H9 (cell line): ENCODE measurements at regions not wholly inside any gene's neighbourhood (a gene's known extent, or its start where the extent isn't known, plus 50 kb on each side); places are given as distances from the start of the nearest gene placed in this dataset.

Source experiments
- DNase-seq: peaks from one replicate; pipeline ENCODE4 v3.0.0-alpha.2; 2017
- H2AFZ ChIP-seq: one replicate; pipeline ENCODE4 v1.6.1; 2013; ENCODE audit warnings: mild to moderate bottlenecking, low read length, control low read depth, moderate library complexity
- H2AK5ac ChIP-seq: 2 replicates; pipeline ENCODE4 v1.6.1; 2013; ENCODE audit warnings: low read length, control low read depth, mixed read lengths; ENCODE audit not compliant: insufficient read length
- H2BK120ac ChIP-seq: one replicate; pipeline ENCODE4 v1.6.1; 2013; ENCODE audit warnings: low read depth, mild to moderate bottlenecking, low read length, control low read depth, inconsistent platforms; ENCODE audit not compliant: poor library complexity, severe bottlenecking
- H2BK12ac ChIP-seq: 2 replicates; pipeline ENCODE4 v1.6.1; 2013; ENCODE audit warnings: low read length, control low read depth, mixed read lengths, low read depth; ENCODE audit not compliant: insufficient read length
- H2BK15ac ChIP-seq: 2 replicates; pipeline ENCODE4 v1.6.1; 2013; ENCODE audit warnings: low read depth, low read length, control low read depth
- H2BK20ac ChIP-seq: one replicate; pipeline ENCODE4 v1.6.1; 2013; ENCODE audit warnings: low read depth, mild to moderate bottlenecking, low read length, control low read depth, inconsistent platforms; ENCODE audit not compliant: poor library complexity, severe bottlenecking
- H2BK5ac ChIP-seq: 2 replicates; pipeline ENCODE4 v1.6.1; 2013; ENCODE audit warnings: low read length, control low read depth, mixed read lengths; ENCODE audit not compliant: insufficient read length
- H3K14ac ChIP-seq: 2 replicates; pipeline ENCODE4 v1.6.1; 2013; ENCODE audit warnings: low read length, control low read depth; ENCODE audit not compliant: insufficient read depth
- H3K18ac ChIP-seq: 2 replicates; pipeline ENCODE4 v1.6.1; 2013; ENCODE audit warnings: low read depth, mild to moderate bottlenecking, mixed read lengths, low read length, control low read depth; ENCODE audit not compliant: insufficient read length
- H3K23ac ChIP-seq: 2 replicates; pipeline ENCODE4 v1.6.1; 2013; ENCODE audit warnings: low read length, control low read depth, mixed read lengths, low read depth; ENCODE audit not compliant: insufficient read length
- H3K23me2 ChIP-seq: 2 replicates; pipeline ENCODE4 v1.6.1; 2013; ENCODE audit warnings: low read depth, mild to moderate bottlenecking, mixed read lengths, low read length, control low read depth; ENCODE audit not compliant: insufficient read length, poor library complexity, severe bottlenecking
- H3K27ac ChIP-seq: 2 replicates; pipeline ENCODE4 v1.5.1; 2013; ENCODE audit warnings: low read length, control low read depth, mixed read lengths, low read depth; ENCODE audit not compliant: insufficient read length
- H3K27me3 ChIP-seq: 2 replicates; pipeline ENCODE4 v1.6.1; 2013; ENCODE audit warnings: low read length, control low read depth, inconsistent platforms; ENCODE audit not compliant: insufficient read depth
- H3K4ac ChIP-seq: 2 replicates; pipeline ENCODE4 v1.6.1; 2013; ENCODE audit warnings: low read depth, mild to moderate bottlenecking, control low read depth, inconsistent platforms, low read length, moderate library complexity
- H3K4me1 ChIP-seq: 2 replicates; pipeline ENCODE4 v1.6.1; 2013; ENCODE audit warnings: low read length, control low read depth, inconsistent platforms; ENCODE audit not compliant: insufficient read depth
- H3K4me2 ChIP-seq: 2 replicates; pipeline ENCODE4 v1.6.1; 2013; ENCODE audit warnings: low read length, control low read depth, mixed read lengths; ENCODE audit not compliant: insufficient read length, insufficient read depth
- H3K56ac ChIP-seq: 2 replicates; pipeline ENCODE4 v1.6.1; 2013; ENCODE audit warnings: low read depth, mild to moderate bottlenecking, mixed read lengths, low read length, control low read depth; ENCODE audit not compliant: insufficient read length
- H3K79me1 ChIP-seq: 2 replicates; pipeline ENCODE4 v1.6.1; 2013; ENCODE audit warnings: low read depth, mild to moderate bottlenecking, moderate library complexity, low read length, control low read depth, inconsistent platforms; ENCODE audit not compliant: insufficient read depth, poor library complexity, severe bottlenecking
- H3K79me2 ChIP-seq: 2 replicates; pipeline ENCODE4 v1.6.1; 2013; ENCODE audit warnings: low read length, control low read depth, inconsistent platforms; ENCODE audit not compliant: insufficient read depth
- H3K9ac ChIP-seq: 2 replicates; pipeline ENCODE4 v1.6.1; 2013; ENCODE audit warnings: low read length, control low read depth, mixed read lengths; ENCODE audit not compliant: insufficient read length; ENCODE audit errors: extremely low read depth
- H3K9me3 ChIP-seq: one replicate; pipeline ENCODE4 v1.6.1; 2013; ENCODE audit warnings: low read depth, low read length, inconsistent platforms; ENCODE audit not compliant: control insufficient read depth
- H3T11ph ChIP-seq: one replicate; pipeline ENCODE4 v1.6.1; 2013; ENCODE audit warnings: mild to moderate bottlenecking, low read length, control low read depth, inconsistent platforms
- H4K20me1 ChIP-seq: one replicate; pipeline ENCODE4 v1.6.1; 2013; ENCODE audit not compliant: control insufficient read depth, insufficient read length, insufficient read depth
- H4K5ac ChIP-seq: 2 replicates; pipeline ENCODE4 v1.6.1; 2013; ENCODE audit warnings: low read depth, mild to moderate bottlenecking, mixed read lengths, low read length, control low read depth; ENCODE audit not compliant: insufficient read length
- H4K8ac ChIP-seq: replicated peaks from 2 replicates; pipeline ENCODE4 v1.6.1; 2013; ENCODE audit warnings: low read length, control low read depth, mixed read lengths, low read depth; ENCODE audit not compliant: insufficient read length
- H4K91ac ChIP-seq: 2 replicates; pipeline ENCODE4 v1.6.1; 2013; ENCODE audit warnings: low read depth, mild to moderate bottlenecking, moderate library complexity, mixed read lengths, low read length, control low read depth; ENCODE audit not compliant: insufficient read length
- H3K27ac Mint-ChIP-seq, 3 experiments: 2 replicates in 2 of 3; 3 replicates in 1 of 3; pipeline ENCODE4 v1.8.0; 2020 to 2021; ENCODE audit warnings: mixed read lengths in 3 of 3, mild to moderate bottlenecking in 1 of 3, moderate library complexity in 1 of 3
- H3K27me3 Mint-ChIP-seq: 2 replicates; pipeline ENCODE4 v1.8.0; 2021; ENCODE audit warnings: low read depth, mild to moderate bottlenecking, moderate library complexity, mixed read lengths
- H3K36me3 Mint-ChIP-seq, 3 experiments: 2 replicates in 2 of 3; 3 replicates in 1 of 3; pipeline ENCODE4 v1.8.0; 2020 to 2021; ENCODE audit warnings: low read depth in 3 of 3, mixed read lengths in 3 of 3; ENCODE audit not compliant: insufficient read depth in 1 of 3
- H3K4me1 Mint-ChIP-seq, 2 experiments: 2 replicates each; pipeline ENCODE4 v1.8.0; 2020; ENCODE audit warnings: mixed read lengths in 2 of 2
- H3K4me3 Mint-ChIP-seq, 2 experiments: 2 replicates in 1 of 2; 3 replicates in 1 of 2; pipeline ENCODE4 v1.8.0; 2020 to 2021; ENCODE audit warnings: mild to moderate bottlenecking in 2 of 2, mixed read lengths in 2 of 2, moderate library complexity in 1 of 2
- H3K9me3 Mint-ChIP-seq, 2 experiments: 2 replicates in 1 of 2; 3 replicates in 1 of 2; pipeline ENCODE4 v1.8.0; 2020; ENCODE audit warnings: mild to moderate bottlenecking in 2 of 2, mixed read lengths in 2 of 2, moderate library complexity in 1 of 2
- WGBS: extraction: QIAGEN DNeasy Blood & Tissue Kit; methylation state at CpG from one replicate; pipeline ENCODE4 v1.1.7; 2013; ENCODE audit warnings: missing lambda C conversion rate, low lambda C conversion rate, mixed read lengths; ENCODE audit not compliant: insufficient read length; ENCODE audit errors: extremely low coverage; 5-methylcytosine and 5-hydroxymethylcytosine counted together
- TF ChIP-seq, protein P1 (sequence below): fragments of 200-600 bp; sonication (generic); conservative IDR thresholded peaks from 3 replicates; pipeline ENCODE4 v1.8.0; 2021; ENCODE audit warnings: antibody characterized with exemption, mild to moderate bottlenecking

DNA sequence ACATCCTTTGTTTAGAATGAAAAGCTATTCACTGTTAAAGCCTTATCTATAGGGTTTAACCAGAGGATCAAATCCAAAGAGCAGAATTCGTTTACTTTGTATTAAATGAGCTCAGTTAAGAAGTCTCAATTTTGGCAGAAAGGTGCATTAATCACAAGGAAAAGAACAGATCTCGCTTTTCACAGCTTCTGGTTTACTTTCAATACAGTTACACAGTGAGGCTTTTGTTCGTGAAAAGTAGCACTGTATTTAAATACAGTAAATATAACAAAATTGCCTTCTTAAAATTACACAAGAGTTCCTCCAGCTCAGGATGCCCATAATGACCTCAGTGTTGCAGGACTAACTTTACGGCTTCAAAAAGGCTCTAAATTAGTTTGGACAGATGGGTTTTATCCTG is 669.1 kb upstream of the SALL1 start:
- Histone ChIP-seq H4K8ac (no peak overlapping the region), H3K56ac (no peak overlapping the region), H3K27me3 (no peaks in the 10 kb centered on the region), H3K79me1 (no peaks in the 10 kb centered on the region), H2AK5ac (no peak overlapping the region), H3K4me2 (no peak overlapping the region), H3K14ac (no peak overlapping the region), H2BK20ac (no peak overlapping the region), H3K27ac (no peak overlapping the region), H3T11ph (no peak overlapping the region), H4K5ac (no peak overlapping the region), H2BK120ac (no peak overlapping the region), H3K9ac (no peak overlapping the region), H3K9me3 (no peaks in the 10 kb centered on the region), H2BK12ac (no peak overlapping the region), H3K23me2 (no peaks in the 10 kb centered on the region), H4K91ac (no peak overlapping the region), H3K18ac (no peak overlapping the region), H2AFZ (no peak overlapping the region), H3K4ac (no peak overlapping the region), H4K20me1 (no peaks in the 10 kb centered on the region), H3K23ac (no peak overlapping the region), H3K79me2 (no peaks in the 10 kb centered on the region), H2BK15ac (no peak overlapping the region), H3K4me1 (no peaks in the 10 kb centered on the region), H2BK5ac (no peak overlapping the region)
- Mint-ChIP-seq H3K9me3 (no peaks in the 10 kb centered on the region), H3K4me3 (no peak overlapping the region), H3K36me3 (no peaks in the 10 kb centered on the region), H3K27ac (no peak overlapping the region), H3K27me3 (no peaks in the 10 kb centered on the region), H3K4me1 (0 out of 4 replicates have a peak, but pooled peaks cover 0 to 2% of the 10 kb centered on the region in 2 experiments)
- DNase-seq, result no peak
- WGBS, result no CpG with 5 or more reads among the region's 4 CpGs
- TF ChIP-seq, protein P1, sequence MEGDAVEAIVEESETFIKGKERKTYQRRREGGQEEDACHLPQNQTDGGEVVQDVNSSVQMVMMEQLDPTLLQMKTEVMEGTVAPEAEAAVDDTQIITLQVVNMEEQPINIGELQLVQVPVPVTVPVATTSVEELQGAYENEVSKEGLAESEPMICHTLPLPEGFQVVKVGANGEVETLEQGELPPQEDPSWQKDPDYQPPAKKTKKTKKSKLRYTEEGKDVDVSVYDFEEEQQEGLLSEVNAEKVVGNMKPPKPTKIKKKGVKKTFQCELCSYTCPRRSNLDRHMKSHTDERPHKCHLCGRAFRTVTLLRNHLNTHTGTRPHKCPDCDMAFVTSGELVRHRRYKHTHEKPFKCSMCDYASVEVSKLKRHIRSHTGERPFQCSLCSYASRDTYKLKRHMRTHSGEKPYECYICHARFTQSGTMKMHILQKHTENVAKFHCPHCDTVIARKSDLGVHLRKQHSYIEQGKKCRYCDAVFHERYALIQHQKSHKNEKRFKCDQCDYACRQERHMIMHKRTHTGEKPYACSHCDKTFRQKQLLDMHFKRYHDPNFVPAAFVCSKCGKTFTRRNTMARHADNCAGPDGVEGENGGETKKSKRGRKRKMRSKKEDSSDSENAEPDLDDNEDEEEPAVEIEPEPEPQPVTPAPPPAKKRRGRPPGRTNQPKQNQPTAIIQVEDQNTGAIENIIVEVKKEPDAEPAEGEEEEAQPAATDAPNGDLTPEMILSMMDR, result no peak
